Activated CD8-positive, alpha-beta T cell treated with anti-CD3 and anti-CD28 coated beads, Interleukin-2, amount 10 ng/mL, durations not matched to agents 7 days and 5 days (primary cell): ENCODE measurements at regions not wholly inside any gene's neighbourhood (a gene's known extent, or its start where the extent isn't known, plus 50 kb on each side); places are given as distances from the start of the nearest gene placed in this dataset.

Experiments
- ATAC-seq: fragments of 150-1000 bp; cut with Tn5 transposase; one replicate; pipeline ENCODE4 v1.10.0; 2021; ENCODE audit warnings: moderate library complexity
- CTCF ChIA-PET: fragments of 350-600 bp; sonication (Branson Sonifier 250); formaldehyde crosslinking; loops from one replicate; lab custom pipeline; 2021; ENCODE audit warnings: antibody characterized with exemption; lab: Charles Lee
- POLR2A ChIA-PET: fragments of 350-600 bp; sonication (Branson Sonifier 250); formaldehyde crosslinking; loops from one replicate; lab custom pipeline; 2021; ENCODE audit warnings: antibody characterized with exemption; lab: Charles Lee
- DNase-seq: peaks from one replicate; pipeline ENCODE4 v3.0.0-alpha.2; 2020
- H3K27ac Mint-ChIP-seq: one replicate; pipeline ENCODE4 v1.8.0; 2021; ENCODE audit warnings: mild to moderate bottlenecking, mixed read lengths
- H3K27me3 Mint-ChIP-seq: one replicate; pipeline ENCODE4 v1.8.0; 2021; ENCODE audit warnings: low read depth, mixed read lengths
- H3K36me3 Mint-ChIP-seq: one replicate; pipeline ENCODE4 v1.8.0; 2021; ENCODE audit warnings: low read depth, mixed read lengths
- H3K4me1 Mint-ChIP-seq: one replicate; pipeline ENCODE4 v1.8.0; 2021; ENCODE audit warnings: low read depth, mixed read lengths
- H3K4me3 Mint-ChIP-seq: one replicate; pipeline ENCODE4 v1.8.0; 2021; ENCODE audit warnings: mild to moderate bottlenecking, mixed read lengths
- H3K9me3 Mint-ChIP-seq: one replicate; pipeline ENCODE4 v1.8.0; 2022; ENCODE audit warnings: mixed read lengths; ENCODE audit not compliant: insufficient read depth

DNA sequence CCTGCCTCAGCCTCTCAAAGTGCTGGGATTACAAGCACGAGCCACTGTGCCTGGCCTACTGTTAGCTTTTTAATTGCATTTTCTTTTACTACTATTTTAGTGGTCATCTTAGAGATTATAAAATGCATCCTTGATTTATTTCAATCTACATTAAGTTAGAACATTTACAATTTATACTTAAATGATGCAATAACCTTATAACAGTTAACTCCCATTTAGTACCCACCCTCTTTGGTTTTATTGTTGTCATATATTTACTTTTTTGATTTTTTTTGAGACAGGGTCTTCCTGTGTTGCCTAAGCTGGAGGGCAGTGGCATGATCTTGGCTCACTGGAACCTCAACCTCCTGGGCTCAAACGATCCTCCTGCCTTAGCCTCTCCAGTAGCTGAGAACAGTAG is 77.3 kb downstream of the PPCDC start:
- Mint-ChIP-seq H3K4me3 (no peak overlapping the region), H3K27me3 (peaks cover 8% of the 10 kb centered on the region), H3K9me3 (no peaks in the 10 kb centered on the region), H3K27ac (no peak overlapping the region), H3K36me3 (no peaks in the 10 kb centered on the region), H3K4me1 (peaks cover 17% of the 10 kb centered on the region)
- ChIA-PET POLR2A (no interaction called here), CTCF (interaction anchor here (0.8 to 1.7 kb wide), 2 partner anchors 58 to 60 kb away, joined by 3 read pairs; no protein-coding TSS in a partner anchor)
- no peak for ATAC-seq
- DNase-seq, result no peak

- no peak overlapping the region for H3K4me3 Mint-ChIP-seq
- ATAC-seq, result peak; percentile 38
- H3K27ac Mint-ChIP-seq, result peak overlapping the region; percentile 57
- ChIA-PET POLR2A (interaction anchor here (0.7 to 1.2 kb wide), 3 partner anchors 26 to 96 kb away, joined by 3 to 4 read pairs (median 4); partner anchors contain the start of gene C15orf39), CTCF (interaction anchor here (1.1 to 1.8 kb wide), 5 partner anchors 13 to 76 kb away, joined by 3 to 7 read pairs (median 4); no protein-coding TSS in a partner anchor)
- DNase-seq, result peak; percentile 65
- H3K36me3 Mint-ChIP-seq, result no peaks in the 10 kb centered on the region
- peaks cover 41% of the 10 kb centered on the region for H3K4me1 Mint-ChIP-seq
- H3K27me3 Mint-ChIP-seq, result peaks cover 2% of the 10 kb centered on the region
- no peaks in the 10 kb centered on the region for H3K9me3 Mint-ChIP-seq
Observed at GRCh38 chr15:75104804-75105557, 81.6 kb downstream of the PPCDC start.

DNA sequence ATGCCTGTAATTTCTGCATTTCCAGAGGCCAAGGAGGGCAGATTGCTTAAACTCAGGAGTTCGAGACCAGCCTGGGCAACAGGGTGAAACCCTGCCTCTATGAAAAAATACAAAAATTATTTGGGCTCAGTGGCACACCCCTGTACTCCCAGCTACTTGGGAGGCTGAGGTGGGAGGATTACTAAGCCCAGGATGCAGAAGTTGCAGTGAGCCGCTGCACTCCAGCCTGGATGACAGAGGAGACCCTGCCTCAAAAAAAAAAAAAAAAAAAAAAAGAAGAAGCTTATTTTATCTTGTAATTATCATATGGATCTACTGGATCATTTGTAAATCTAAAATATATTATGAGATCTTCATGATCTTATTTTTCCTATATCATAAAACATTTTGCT is 84.1 kb downstream of the PPCDC start:
- Mint-ChIP-seq H3K27ac (no peak overlapping the region), H3K27me3 (peaks cover 4% of the 10 kb centered on the region), H3K36me3 (peaks cover 8% of the 10 kb centered on the region), H3K4me1 (peaks cover 51% of the 10 kb centered on the region), H3K9me3 (peaks cover under 1% of the 10 kb centered on the region), H3K4me3 (no peak overlapping the region)
- ChIA-PET POLR2A (interaction anchor here (1.0 to 2.5 kb wide), 6 partner anchors 9 to 94 kb away, joined by 3 to 15 read pairs (median 6); partner anchors contain the start of gene C15orf39), CTCF (interaction anchor here (1.1 to 4.0 kb wide), 5 partner anchors 23 to 97 kb away, joined by 3 to 22 read pairs (median 14); partner anchors contain the start of gene C15orf39)
- ATAC-seq (no peak), DNase-seq (no peak)

- ChIA-PET CTCF (interaction anchor here (0.6 to 4.0 kb wide), 9 partner anchors 22 to 96 kb away, joined by 3 to 22 read pairs (median 4); partner anchors contain the start of gene C15orf39), POLR2A (interaction anchor here (0.6 to 2.5 kb wide), 11 partner anchors 9 to 96 kb away, joined by 3 to 15 read pairs (median 5); partner anchors contain the start of gene C15orf39)
- ATAC-seq (peak; percentile 80), DNase-seq (peak; percentile 85)
- Mint-ChIP-seq H3K36me3 (peaks cover 15% of the 10 kb centered on the region), H3K4me1 (peaks cover 57% of the 10 kb centered on the region), H3K27ac (peak overlapping the region; percentile 89), H3K27me3 (peaks cover 11% of the 10 kb centered on the region), H3K4me3 (peak overlapping the region; percentile 27), H3K9me3 (peaks cover 7% of the 10 kb centered on the region)
Observed at GRCh38 chr15:75107908-75108838, 84.8 kb downstream of the PPCDC start.

DNA sequence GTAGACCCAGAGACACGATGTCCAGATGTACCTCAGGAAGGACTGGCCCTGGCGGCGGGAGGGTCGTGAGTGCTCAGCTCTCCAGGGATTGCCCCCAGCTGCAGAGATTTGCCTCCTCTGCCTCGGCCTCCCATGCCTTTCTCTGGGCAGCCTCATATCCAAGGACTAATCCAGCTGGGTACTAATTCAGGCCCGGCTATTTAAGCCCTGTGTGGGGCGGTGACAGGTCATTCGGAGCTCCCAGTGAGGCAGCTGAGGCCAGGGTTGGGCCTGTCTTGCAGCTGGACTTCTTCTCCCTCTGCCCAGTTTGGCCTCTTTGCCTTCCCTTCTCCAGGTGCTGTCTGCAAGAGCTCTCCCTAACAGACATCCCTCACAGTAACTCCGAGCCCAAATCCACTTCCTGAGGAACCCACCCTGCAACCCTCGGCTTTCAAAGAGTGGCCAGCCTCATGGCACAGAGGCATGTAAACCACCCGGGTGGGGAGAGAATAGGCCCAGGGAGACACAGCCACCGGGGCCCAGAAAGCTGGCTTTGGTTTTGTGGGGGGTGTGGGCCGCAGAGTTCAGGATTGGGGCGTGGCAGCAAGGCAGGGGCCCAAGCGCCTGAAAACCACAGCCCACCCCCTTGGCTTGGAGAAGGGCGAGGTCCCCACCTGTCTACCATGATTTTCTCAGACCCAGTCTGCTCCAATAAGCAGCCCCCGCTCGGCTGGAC is 85.8 kb downstream of the PPCDC start:
- peaks cover 57% of the 10 kb centered on the region for H3K4me1 Mint-ChIP-seq
- peaks cover 12% of the 10 kb centered on the region for H3K9me3 Mint-ChIP-seq
- peak overlapping the region; percentile 89 for H3K27ac Mint-ChIP-seq
- ATAC-seq (no peak), DNase-seq (peak; percentile 30)
- peaks cover 22% of the 10 kb centered on the region for H3K36me3 Mint-ChIP-seq
- peaks cover 11% of the 10 kb centered on the region for H3K27me3 Mint-ChIP-seq
- CTCF ChIA-PET, result interaction anchor here (0.6 to 4.0 kb wide), 6 partner anchors 21 to 95 kb away, joined by 3 to 22 read pairs (median 9); partner anchors contain the start of gene C15orf39
- peak overlapping the region; percentile 34 for H3K4me3 Mint-ChIP-seq
- POLR2A ChIA-PET, result interaction anchor here (0.6 to 2.5 kb wide), 9 partner anchors 8 to 95 kb away, joined by 3 to 15 read pairs (median 7); partner anchors contain the start of gene C15orf39

GRCh38 chr15:75109736-75110130 is 86.3 kb downstream of the PPCDC start:
- Mint-ChIP-seq H3K4me3 (peak overlapping the region; percentile 34), H3K36me3 (peaks cover 23% of the 10 kb centered on the region), H3K4me1 (peaks cover 55% of the 10 kb centered on the region), H3K27me3 (peaks cover 11% of the 10 kb centered on the region), H3K9me3 (peaks cover 12% of the 10 kb centered on the region), H3K27ac (peak overlapping the region; percentile 89)
- CTCF ChIA-PET, result interaction anchor here (2.2 to 4.0 kb wide), 2 partner anchors 21 to 42 kb away, joined by 15 to 22 read pairs; no protein-coding TSS in a partner anchor
- ATAC-seq, result no peak
- peak; percentile 36 for DNase-seq
- POLR2A ChIA-PET, result interaction anchor here (2.5 kb wide), 1 partner anchor 91 kb away, joined by 15 read pairs; the partner anchor contains the start of gene C15orf39

DNA sequence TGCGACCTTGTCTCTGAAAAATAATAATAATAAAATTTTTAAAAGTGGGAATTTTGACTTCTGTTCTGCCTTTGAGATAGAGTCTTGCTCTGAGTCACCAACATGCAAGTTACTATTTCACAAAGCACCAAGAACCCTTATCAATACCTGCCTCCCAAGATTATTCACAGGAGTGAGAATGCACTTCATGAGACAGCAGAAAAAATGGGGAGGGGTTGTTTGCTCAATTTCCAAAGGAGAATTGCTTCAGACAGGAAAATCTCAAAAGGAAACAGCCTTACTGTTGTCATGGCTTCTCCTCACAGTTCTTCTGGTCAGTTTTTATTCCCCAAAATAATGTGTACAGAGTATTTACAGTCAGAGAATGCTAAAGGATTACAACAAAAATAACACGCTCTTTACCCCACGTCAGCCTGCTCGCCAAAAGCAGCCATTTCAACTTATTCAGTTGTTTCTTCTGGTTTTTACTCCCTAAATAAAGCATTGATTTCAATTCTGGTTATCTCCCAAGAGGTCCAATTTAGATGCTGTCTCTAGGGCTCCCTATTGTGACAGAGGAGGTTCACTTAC is 89.0 kb downstream of the PPCDC start:
- H3K27me3 Mint-ChIP-seq, result peaks cover 11% of the 10 kb centered on the region
- H3K27ac Mint-ChIP-seq, result no peak overlapping the region
- H3K36me3 Mint-ChIP-seq, result peaks cover 31% of the 10 kb centered on the region

GRCh38 chr15:75112848-75113492 is 88.7 kb upstream of the C15orf39 start:
- Mint-ChIP-seq H3K27ac (no peak overlapping the region), H3K27me3 (peaks cover 14% of the 10 kb centered on the region), H3K36me3 (peaks cover 31% of the 10 kb centered on the region), H3K9me3 (peaks cover 12% of the 10 kb centered on the region), H3K4me1 (peaks cover 47% of the 10 kb centered on the region), H3K4me3 (no peak overlapping the region)
- ChIA-PET POLR2A (no interaction called here), CTCF (no interaction called here)
- DNase-seq, result no peak
- ATAC-seq, result no peak

More for the DNA sequence above, 89.0 kb downstream of the PPCDC start:
- DNase-seq (no peak), ATAC-seq (no peak)
- ChIA-PET CTCF (no interaction called here), POLR2A (no interaction called here)
- Mint-ChIP-seq H3K9me3 (peaks cover 12% of the 10 kb centered on the region), H3K4me3 (no peak overlapping the region), H3K4me1 (peaks cover 50% of the 10 kb centered on the region)

- Mint-ChIP-seq H3K27ac (no peak overlapping the region), H3K4me1 (peaks cover 33% of the 10 kb centered on the region), H3K4me3 (no peak overlapping the region), H3K36me3 (peaks cover 31% of the 10 kb centered on the region), H3K27me3 (peaks cover 14% of the 10 kb centered on the region), H3K9me3 (peaks cover 12% of the 10 kb centered on the region)
- POLR2A ChIA-PET, result no interaction called here
- CTCF ChIA-PET, result no interaction called here
- no peak for DNase-seq
- ATAC-seq, result no peak
Observed at GRCh38 chr15:75114327-75114726, 87.4 kb upstream of the C15orf39 start.

DNA sequence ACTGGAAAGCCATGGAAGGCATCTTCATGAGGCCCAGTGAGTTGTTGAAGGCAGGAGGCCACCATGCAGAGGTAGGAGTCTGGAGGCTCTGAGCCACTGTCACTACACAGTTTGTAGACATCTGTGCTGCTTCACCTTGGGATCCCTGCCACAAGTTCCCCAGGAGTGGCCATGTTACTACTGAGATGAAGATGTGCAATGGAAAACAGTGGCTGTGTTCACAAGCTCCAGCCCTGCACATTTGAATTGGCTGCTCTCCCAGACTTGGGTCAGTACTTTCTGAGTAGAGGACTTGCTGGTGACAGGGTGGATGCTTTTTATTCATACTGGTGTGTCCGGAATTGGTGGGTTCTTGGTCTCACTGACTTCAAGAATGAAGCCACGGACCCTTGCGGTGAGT is 86.9 kb upstream of the C15orf39 start:
- DNase-seq (no peak), ATAC-seq (no peak)
- Mint-ChIP-seq H3K4me1 (peaks cover 28% of the 10 kb centered on the region), H3K27ac (no peak overlapping the region), H3K4me3 (no peak overlapping the region), H3K9me3 (peaks cover 12% of the 10 kb centered on the region), H3K36me3 (peaks cover 31% of the 10 kb centered on the region), H3K27me3 (peaks cover 14% of the 10 kb centered on the region)
- ChIA-PET CTCF (no interaction called here), POLR2A (no interaction called here)
